Cardiac muscle cell (in vitro differentiated cells and primary cell): ENCODE measurements at regions not wholly inside any gene's neighbourhood (a gene's known extent, or its start where the extent isn't known, plus 50 kb on each side); places are given as distances from the start of the nearest gene placed in this dataset.

ENCODE experiments used
- DNase-seq, 2 donors: peaks; one replicate each; pipeline versions ENCODE4 v3.0.0 to v3.0.0-alpha.2; 2010 to 2017; ENCODE audit warnings: low read depth in 1 of 2, low spot score in 1 of 2
- H3K27ac ChIP-seq: fragments of 200-600 bp; sonication (generic); 2 replicates; pipeline ENCODE4 v1.5.1; 2016
- H3K27me3 ChIP-seq: fragments of 200-600 bp; sonication (generic); 2 replicates; pipeline ENCODE4 v1.6.0; 2016; ENCODE audit warnings: control low read depth
- H3K36me3 ChIP-seq: fragments of 200-600 bp; sonication (generic); 2 replicates; pipeline ENCODE4 v1.5.1; 2016; ENCODE audit warnings: control low read depth
- H3K4me1 ChIP-seq: fragments of 200-600 bp; sonication (generic); 2 replicates; pipeline ENCODE4 v1.8.1; 2017; ENCODE audit warnings: low read depth, mild to moderate bottlenecking, mixed run types
- H3K4me3 ChIP-seq: fragments of 200-600 bp; sonication (generic); 2 replicates; pipeline ENCODE4 v1.5.1; 2016; ENCODE audit warnings: mild to moderate bottlenecking
- H3K9me3 ChIP-seq: fragments of 200-600 bp; sonication (generic); 2 replicates; pipeline ENCODE4 v1.5.1; 2017; ENCODE audit warnings: low read depth, mild to moderate bottlenecking, control low read depth
- TF ChIP-seq, protein P1 (sequence below): IDR thresholded peaks from 2 replicates; pipeline ENCODE4 v1.5.1; 2012; ENCODE audit warnings: low read depth, mild to moderate bottlenecking, low read length

- Histone ChIP-seq H3K27ac (no peak overlapping the region), H3K27me3 (no peaks in the 10 kb centered on the region), H3K9me3 (no peaks in the 10 kb centered on the region), H3K4me1 (no peaks in the 10 kb centered on the region), H3K4me3 (no peak overlapping the region), H3K36me3 (no peaks in the 10 kb centered on the region)
- TF ChIP-seq, protein P1, sequence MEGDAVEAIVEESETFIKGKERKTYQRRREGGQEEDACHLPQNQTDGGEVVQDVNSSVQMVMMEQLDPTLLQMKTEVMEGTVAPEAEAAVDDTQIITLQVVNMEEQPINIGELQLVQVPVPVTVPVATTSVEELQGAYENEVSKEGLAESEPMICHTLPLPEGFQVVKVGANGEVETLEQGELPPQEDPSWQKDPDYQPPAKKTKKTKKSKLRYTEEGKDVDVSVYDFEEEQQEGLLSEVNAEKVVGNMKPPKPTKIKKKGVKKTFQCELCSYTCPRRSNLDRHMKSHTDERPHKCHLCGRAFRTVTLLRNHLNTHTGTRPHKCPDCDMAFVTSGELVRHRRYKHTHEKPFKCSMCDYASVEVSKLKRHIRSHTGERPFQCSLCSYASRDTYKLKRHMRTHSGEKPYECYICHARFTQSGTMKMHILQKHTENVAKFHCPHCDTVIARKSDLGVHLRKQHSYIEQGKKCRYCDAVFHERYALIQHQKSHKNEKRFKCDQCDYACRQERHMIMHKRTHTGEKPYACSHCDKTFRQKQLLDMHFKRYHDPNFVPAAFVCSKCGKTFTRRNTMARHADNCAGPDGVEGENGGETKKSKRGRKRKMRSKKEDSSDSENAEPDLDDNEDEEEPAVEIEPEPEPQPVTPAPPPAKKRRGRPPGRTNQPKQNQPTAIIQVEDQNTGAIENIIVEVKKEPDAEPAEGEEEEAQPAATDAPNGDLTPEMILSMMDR, result no peak
- DNase-seq, result no peak
These were observed 65.2 kb downstream of the CLRN3 start for GRCh38 chr10:127827354-127828140.
